Skeletal muscle satellite cell (primary cell): ENCODE measurements at regions not wholly inside any gene's neighbourhood (a gene's known extent, or its start where the extent isn't known, plus 50 kb on each side); places are given as distances from the start of the nearest gene placed in this dataset.

ENCODE experiments used
- H3K27me3 ChIP-seq: 2 replicates; pipeline ENCODE4 v1.7.0; 2013; ENCODE audit warnings: low read length; ENCODE audit not compliant: control insufficient read depth, insufficient read depth
- H3K36me3 ChIP-seq: 2 replicates; pipeline ENCODE4 v1.7.0; 2013; ENCODE audit warnings: mild to moderate bottlenecking, control low read depth, low read length; ENCODE audit not compliant: insufficient read depth
- H3K4me1 ChIP-seq: 2 replicates; pipeline ENCODE4 v1.7.0; 2013; ENCODE audit warnings: low read length; ENCODE audit not compliant: control insufficient read depth, insufficient read depth
- H3K4me2 ChIP-seq: 2 replicates; pipeline ENCODE4 v1.7.0; 2013; ENCODE audit warnings: mild to moderate bottlenecking, low read length
- H3K4me3 ChIP-seq: 2 replicates; pipeline ENCODE4 v1.7.0; 2013; ENCODE audit warnings: low read length
- H3K9ac ChIP-seq: 2 replicates; pipeline ENCODE4 v1.7.0; 2013; ENCODE audit warnings: mild to moderate bottlenecking, low read depth, low read length, moderate library complexity
- H3K9me3 ChIP-seq: replicated peaks from 2 replicates; pipeline ENCODE4 v1.7.0; 2013; ENCODE audit warnings: mild to moderate bottlenecking, control low read depth, low read length

- no peak overlapping the region for H3K4me3 ChIP-seq
Measured at GRCh38 chr11:31884080-31884479, 73.0 kb upstream of the PAX6 start.

GRCh38 chr11:31883435-31883834 is 72.3 kb upstream of the PAX6 start:
- H3K9me3 ChIP-seq: no peaks in the 10 kb centered on the region
- H3K27me3 ChIP-seq: peaks cover 38% of the 10 kb centered on the region
- no peak overlapping the region for H3K4me2 ChIP-seq
- no peak overlapping the region for H3K9ac ChIP-seq
- no peaks in the 10 kb centered on the region for H3K36me3 ChIP-seq
- no peaks in the 10 kb centered on the region for H3K4me1 ChIP-seq
- H3K4me3 ChIP-seq: no peak overlapping the region

More at GRCh38 chr11:31884080-31884479, 73.0 kb upstream of the PAX6 start:
- Histone ChIP-seq H3K36me3 (no peaks in the 10 kb centered on the region), H3K4me1 (no peaks in the 10 kb centered on the region), H3K9ac (no peak overlapping the region), H3K27me3 (peaks cover 40% of the 10 kb centered on the region), H3K9me3 (no peaks in the 10 kb centered on the region), H3K4me2 (no peak overlapping the region)

GRCh38 chr11:31882951-31883392 is 71.8 kb upstream of the PAX6 start:
- Histone ChIP-seq H3K4me3 (no peak overlapping the region), H3K9ac (no peak overlapping the region)

GRCh38 chr11:31881825-31882224 is 70.7 kb upstream of the PAX6 start:
- H3K4me3 ChIP-seq: no peak overlapping the region
- no peaks in the 10 kb centered on the region for H3K4me1 ChIP-seq
- H3K4me2 ChIP-seq: no peak overlapping the region
- peaks cover 47% of the 10 kb centered on the region for H3K27me3 ChIP-seq
- no peak overlapping the region for H3K9ac ChIP-seq
- H3K9me3 ChIP-seq: no peaks in the 10 kb centered on the region
- no peaks in the 10 kb centered on the region for H3K36me3 ChIP-seq

More at GRCh38 chr11:31882951-31883392, 71.8 kb upstream of the PAX6 start:
- Histone ChIP-seq H3K27me3 (peaks cover 38% of the 10 kb centered on the region), H3K36me3 (no peaks in the 10 kb centered on the region), H3K4me2 (no peak overlapping the region), H3K4me1 (no peaks in the 10 kb centered on the region), H3K9me3 (no peaks in the 10 kb centered on the region)

GRCh38 chr11:31879681-31880080 is 68.6 kb upstream of the PAX6 start:
- no peaks in the 10 kb centered on the region for H3K9me3 ChIP-seq
- H3K9ac ChIP-seq: no peak overlapping the region
- H3K4me2 ChIP-seq: no peak overlapping the region
- no peaks in the 10 kb centered on the region for H3K4me1 ChIP-seq
- H3K27me3 ChIP-seq: peaks cover 56% of the 10 kb centered on the region
- H3K36me3 ChIP-seq: no peaks in the 10 kb centered on the region
- H3K4me3 ChIP-seq: no peak overlapping the region

- no peak overlapping the region for H3K4me2 ChIP-seq
Measured at GRCh38 chr11:31877863-31878262, 66.7 kb upstream of the PAX6 start.

GRCh38 chr11:31877083-31877482 is 66.0 kb upstream of the PAX6 start:
- Histone ChIP-seq H3K36me3 (no peaks in the 10 kb centered on the region), H3K9me3 (no peaks in the 10 kb centered on the region), H3K4me2 (no peak overlapping the region), H3K9ac (no peak overlapping the region), H3K4me3 (no peak overlapping the region), H3K4me1 (no peaks in the 10 kb centered on the region), H3K27me3 (peaks cover 52% of the 10 kb centered on the region)

More at GRCh38 chr11:31877863-31878262, 66.7 kb upstream of the PAX6 start:
- no peaks in the 10 kb centered on the region for H3K9me3 ChIP-seq
- peaks cover 56% of the 10 kb centered on the region for H3K27me3 ChIP-seq
- H3K4me1 ChIP-seq: no peaks in the 10 kb centered on the region
- H3K9ac ChIP-seq: no peak overlapping the region
- no peak overlapping the region for H3K4me3 ChIP-seq
- no peaks in the 10 kb centered on the region for H3K36me3 ChIP-seq

- H3K4me2 ChIP-seq: no peak overlapping the region
- no peaks in the 10 kb centered on the region for H3K4me1 ChIP-seq
- H3K36me3 ChIP-seq: no peaks in the 10 kb centered on the region
- H3K4me3 ChIP-seq: no peak overlapping the region
- H3K27me3 ChIP-seq: peaks cover 53% of the 10 kb centered on the region
- no peaks in the 10 kb centered on the region for H3K9me3 ChIP-seq
- no peak overlapping the region for H3K9ac ChIP-seq
Measured at GRCh38 chr11:31875866-31876560, 64.9 kb upstream of the PAX6 start.

- no peaks in the 10 kb centered on the region for H3K36me3 ChIP-seq
- H3K4me1 ChIP-seq: no peaks in the 10 kb centered on the region
- H3K4me3 ChIP-seq: no peak overlapping the region
- H3K4me2 ChIP-seq: no peak overlapping the region
- peaks cover 47% of the 10 kb centered on the region for H3K27me3 ChIP-seq
- no peaks in the 10 kb centered on the region for H3K9me3 ChIP-seq
- H3K9ac ChIP-seq: no peak overlapping the region
Measured at GRCh38 chr11:31874631-31875191, 63.6 kb upstream of the PAX6 start.

- no peak overlapping the region for H3K4me2 ChIP-seq
Measured at GRCh38 chr11:31873124-31873523, 62.0 kb upstream of the PAX6 start.

GRCh38 chr11:31872076-31872443 is 60.9 kb upstream of the PAX6 start:
- H3K9ac ChIP-seq: no peak overlapping the region
- H3K4me3 ChIP-seq: no peak overlapping the region
- no peaks in the 10 kb centered on the region for H3K36me3 ChIP-seq
- peaks cover 45% of the 10 kb centered on the region for H3K27me3 ChIP-seq
- H3K4me1 ChIP-seq: no peaks in the 10 kb centered on the region
- H3K9me3 ChIP-seq: no peaks in the 10 kb centered on the region
- no peak overlapping the region for H3K4me2 ChIP-seq

More at GRCh38 chr11:31873124-31873523, 62.0 kb upstream of the PAX6 start:
- H3K9ac ChIP-seq: no peak overlapping the region
- no peak overlapping the region for H3K4me3 ChIP-seq
- H3K36me3 ChIP-seq: no peaks in the 10 kb centered on the region
- H3K4me1 ChIP-seq: no peaks in the 10 kb centered on the region
- H3K27me3 ChIP-seq: peaks cover 54% of the 10 kb centered on the region
- H3K9me3 ChIP-seq: no peaks in the 10 kb centered on the region
